ENCODE measurements at regions not wholly inside any gene's neighbourhood (a gene's known extent, or its start where the extent isn't known, plus 50 kb on each side); places are given as distances from the start of the nearest gene placed in this dataset.

GRCh38 chr12:124453419-124454351 lies 113.7 kb downstream of the NCOR2 start:
- Histone ChIP-seq H3K4me3 (peak overlapping the region in 1 of 2 donors; percentile 5), H3K27me3 (no peaks in the 10 kb centered on the region), H3K4me1 (peaks cover 43 to 44% of the 10 kb centered on the region in 2 donors), H3K36me3 (peaks cover 6 to 12% of the 10 kb centered on the region in 2 donors), H3K27ac (peak overlapping the region; percentile 91 to 99), H3K9me3 (no peaks in the 10 kb centered on the region)
- TF ChIP-seq CTCF (IDR thresholded peaks at IDR 0.05): peak in 1 of 3 experiments; percentile 9
- peak; percentile 92 to 98 for DNase-seq (ENCODE audit: low spot score in 2 of 2)
- intact Hi-C loops (cut with DNase I): loop anchor here (1.0 to 10.0 kb wide), 6 partner anchors 12 to 419 kb away; no protein-coding TSS in a partner anchor

GRCh38 chr12:124452576-124453331 lies 114.7 kb downstream of the NCOR2 start:
- Histone ChIP-seq H3K27ac (peak overlapping the region; percentile 91 to 99), H3K36me3 (peaks cover 6 to 12% of the 10 kb centered on the region in 2 donors), H3K4me1 (peaks cover 34 to 35% of the 10 kb centered on the region in 2 donors), H3K9me3 (no peaks in the 10 kb centered on the region), H3K4me3 (peak overlapping the region in 1 of 2 donors; percentile 5), H3K27me3 (no peaks in the 10 kb centered on the region)
- intact Hi-C loops (cut with DNase I): loop anchor here (1.0 to 10.0 kb wide), 6 partner anchors 11 to 418 kb away; no protein-coding TSS in a partner anchor
- DNase-seq (ENCODE audit: low spot score in 2 of 2): no peak
- TF ChIP-seq CTCF (IDR thresholded peaks at IDR 0.05): no peak

- Histone ChIP-seq H3K4me1 (peaks cover 26 to 27% of the 10 kb centered on the region in 2 donors), H3K4me3 (no peak overlapping the region), H3K27ac (peak overlapping the region in 1 of 2 donors; percentile 99), H3K9me3 (no peaks in the 10 kb centered on the region), H3K27me3 (no peaks in the 10 kb centered on the region), H3K36me3 (peaks cover 6 to 12% of the 10 kb centered on the region in 2 donors)
- no peak for TF ChIP-seq CTCF (IDR thresholded peaks at IDR 0.05)
- intact Hi-C loops (cut with DNase I): loop anchor here (2.0 to 10.0 kb wide), 3 partner anchors 63 to 417 kb away; no protein-coding TSS in a partner anchor
- DNase-seq (ENCODE audit: low spot score in 2 of 2): no peak
Observed at GRCh38 chr12:124451637-124452243, 115.7 kb downstream of the NCOR2 start.

- H3K4me1 ChIP-seq: peaks cover 20 to 25% of the 10 kb centered on the region in 2 donors
- peaks cover 8 to 13% of the 10 kb centered on the region in 2 donors for H3K36me3 ChIP-seq
- H3K4me3 ChIP-seq: no peak overlapping the region
- no peaks in the 10 kb centered on the region for H3K9me3 ChIP-seq
- intact Hi-C loops (cut with DNase I): loop anchor here (10.0 kb wide), 1 partner anchor 416 kb away; no protein-coding TSS in a partner anchor
- TF ChIP-seq CTCF (IDR thresholded peaks at IDR 0.05): no peak
- no peak overlapping the region for H3K27ac ChIP-seq
- H3K27me3 ChIP-seq: no peaks in the 10 kb centered on the region
- no peak for DNase-seq (ENCODE audit: low spot score in 2 of 2)
Observed at GRCh38 chr12:124451016-124451415, 116.4 kb downstream of the NCOR2 start.

- H3K27ac ChIP-seq: no peak overlapping the region
- intact Hi-C loops (cut with DNase I): loop anchor here (10.0 kb wide), 1 partner anchor 416 kb away; no protein-coding TSS in a partner anchor
- no peaks in the 10 kb centered on the region for H3K9me3 ChIP-seq
- H3K4me1 ChIP-seq: peaks cover 20 to 25% of the 10 kb centered on the region in 2 donors
- H3K36me3 ChIP-seq: peaks cover 15 to 19% of the 10 kb centered on the region in 2 donors
- H3K27me3 ChIP-seq: no peaks in the 10 kb centered on the region
- no peak for DNase-seq (ENCODE audit: low spot score in 2 of 2)
- TF ChIP-seq CTCF (IDR thresholded peaks at IDR 0.05): no peak
- no peak overlapping the region for H3K4me3 ChIP-seq
Observed at GRCh38 chr12:124450376-124450750, 117.0 kb downstream of the NCOR2 start.
